ENCODE measurements at regions not wholly inside any gene's neighbourhood (a gene's known extent, or its start where the extent isn't known, plus 50 kb on each side); places are given as distances from the start of the nearest gene placed in this dataset.

DNA sequence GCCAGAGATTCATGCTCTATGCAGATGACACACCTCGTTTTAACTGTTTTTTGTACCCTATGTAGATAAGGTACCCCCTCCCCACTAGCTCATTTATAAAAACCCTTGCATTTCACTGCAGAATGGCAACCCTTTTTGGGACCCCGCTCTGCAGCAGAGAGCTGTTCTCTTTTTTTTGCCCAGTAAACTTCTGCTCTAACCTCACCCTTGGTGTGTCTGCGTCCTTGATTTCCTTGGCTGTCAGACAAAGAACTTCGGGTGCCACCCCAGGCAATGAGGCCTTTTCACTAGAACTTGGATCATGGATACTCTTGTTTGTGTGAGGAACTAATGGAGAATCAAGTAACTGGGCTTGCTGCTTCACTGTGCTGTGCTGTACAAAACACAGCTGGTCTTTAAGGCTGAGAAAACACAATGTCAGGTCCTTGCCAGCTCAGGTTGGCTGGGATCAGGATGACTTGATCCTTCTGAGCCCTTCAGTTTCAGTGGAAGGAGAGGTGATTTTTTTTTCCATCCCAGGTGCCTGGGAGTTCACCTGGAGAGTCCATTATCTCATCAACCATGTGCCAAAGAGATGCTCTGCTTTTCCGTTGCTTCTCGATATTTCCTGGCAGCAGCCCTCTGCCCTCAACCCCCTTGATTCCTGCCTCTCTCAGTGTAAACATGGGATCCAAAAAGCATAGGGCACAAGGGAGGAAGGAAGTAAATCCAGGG lies 133.2 kb upstream of the FAM20A start:
- no peak for DNase-seq (ENCODE audit: low spot score)
- peak overlapping the region in 1 of 2 donors; percentile 81 for H3K27ac ChIP-seq
- H3K9me3 ChIP-seq = no peaks in the 10 kb centered on the region
- H3K4me1 ChIP-seq = peaks cover 0 to 28% of the 10 kb centered on the region in 2 donors
- no peaks in the 10 kb centered on the region for H3K36me3 ChIP-seq
- H3K27me3 ChIP-seq = no peaks in the 10 kb centered on the region
- TF ChIP-seq CTCF (IDR thresholded peaks at IDR 0.05) = no peak
- H3K4me3 ChIP-seq = no peak overlapping the region

GRCh38 chr17:68733241-68734176 lies 132.3 kb upstream of the FAM20A start:
- Histone ChIP-seq H3K27me3 (no peaks in the 10 kb centered on the region), H3K4me1 (peaks cover 0 to 28% of the 10 kb centered on the region in 2 donors), H3K27ac (peak overlapping the region in 1 of 2 donors; percentile 81), H3K9me3 (no peaks in the 10 kb centered on the region), H3K4me3 (no peak overlapping the region), H3K36me3 (no peaks in the 10 kb centered on the region)
- no peak for TF ChIP-seq CTCF (IDR thresholded peaks at IDR 0.05)
- peak; percentile 59 for DNase-seq (ENCODE audit: low spot score)

DNA sequence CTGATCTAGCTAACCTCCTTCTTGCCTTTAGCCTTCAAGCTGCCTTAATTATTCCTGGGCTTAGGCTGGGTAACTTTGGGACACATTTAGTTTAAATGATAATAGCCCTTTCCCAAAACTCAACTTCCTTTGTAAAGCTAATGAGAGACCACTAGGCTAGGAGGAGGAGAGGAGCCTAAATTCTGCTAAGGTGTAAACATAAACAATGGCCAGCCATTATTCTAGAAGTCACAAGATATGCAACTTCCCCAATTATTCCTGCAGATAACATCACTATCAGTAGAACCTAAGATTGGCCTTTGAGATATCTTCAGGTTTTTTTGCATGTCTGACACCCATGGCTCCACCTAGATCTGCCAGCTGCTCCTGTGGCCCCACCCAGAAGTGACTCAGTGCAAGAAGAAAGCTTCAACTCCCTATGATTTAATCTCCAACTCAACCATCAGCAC lies 131.2 kb upstream of the FAM20A start:
- Histone ChIP-seq H3K36me3 (no peaks in the 10 kb centered on the region), H3K9me3 (no peaks in the 10 kb centered on the region), H3K27me3 (no peaks in the 10 kb centered on the region), H3K4me3 (no peak overlapping the region), H3K27ac (no peak overlapping the region), H3K4me1 (peaks cover 0 to 22% of the 10 kb centered on the region in 2 donors)
- DNase-seq (ENCODE audit: low spot score) = no peak
- no peak for TF ChIP-seq CTCF (IDR thresholded peaks at IDR 0.05)

DNA sequence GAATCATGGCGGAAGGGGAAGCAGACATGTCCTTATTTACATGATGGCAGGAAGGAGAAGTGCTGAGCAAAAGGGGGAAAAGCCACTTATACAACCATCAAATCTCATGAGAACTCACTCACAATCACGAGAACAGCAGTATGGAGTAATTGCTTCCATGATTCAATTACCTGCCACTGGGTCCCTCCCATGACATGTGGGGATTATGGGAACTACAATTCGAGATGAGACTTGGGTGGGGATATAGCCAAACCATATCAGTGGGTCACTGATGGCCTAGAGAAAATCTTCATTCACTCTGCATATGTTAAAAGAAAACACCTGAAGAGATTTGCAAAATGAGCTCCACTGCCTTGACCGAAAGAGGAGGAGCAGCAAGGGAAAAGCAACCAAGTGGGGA lies 130.3 kb upstream of the FAM20A start:
- no peaks in the 10 kb centered on the region for H3K27me3 ChIP-seq

DNA sequence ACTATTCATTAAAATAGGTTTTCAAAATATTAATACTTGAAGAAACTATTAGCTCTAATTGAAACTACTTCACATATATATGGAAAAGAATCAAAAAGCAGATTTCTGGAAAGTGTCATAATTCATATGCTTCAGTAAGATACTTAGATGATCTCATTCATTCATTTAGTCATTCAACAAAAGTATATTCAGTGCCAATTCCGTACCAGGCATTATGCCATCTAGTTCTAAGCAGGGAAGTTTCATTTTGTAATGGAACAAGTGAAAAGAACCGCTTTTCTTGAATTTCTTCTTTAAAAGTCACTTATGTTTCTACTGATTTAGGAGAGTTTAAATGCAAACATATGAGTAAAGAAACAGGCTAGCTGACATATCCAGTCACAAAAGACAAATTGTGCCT lies 118.3 kb upstream of the FAM20A start:
- no peaks in the 10 kb centered on the region for H3K36me3 ChIP-seq
- H3K4me1 ChIP-seq = no peaks in the 10 kb centered on the region
- no peak overlapping the region for H3K27ac ChIP-seq
- no peak for DNase-seq (ENCODE audit: low spot score)
- H3K9me3 ChIP-seq = no peaks in the 10 kb centered on the region
- no peak overlapping the region for H3K4me3 ChIP-seq
- TF ChIP-seq CTCF (IDR thresholded peaks at IDR 0.05) = no peak
- H3K27me3 ChIP-seq = no peaks in the 10 kb centered on the region

More for the DNA sequence above, 130.3 kb upstream of the FAM20A start:
- H3K36me3 ChIP-seq = no peaks in the 10 kb centered on the region
- DNase-seq (ENCODE audit: low spot score) = no peak
- H3K9me3 ChIP-seq = no peaks in the 10 kb centered on the region
- no peak overlapping the region for H3K4me3 ChIP-seq
- no peak for TF ChIP-seq CTCF (IDR thresholded peaks at IDR 0.05)
- peaks cover 0 to 22% of the 10 kb centered on the region in 2 donors for H3K4me1 ChIP-seq
- no peak overlapping the region for H3K27ac ChIP-seq

All from right atrium auricular region (tissue), 2 donors.